22Rv1 (cell line): ENCODE measurements at regions not wholly inside any gene's neighbourhood (a gene's known extent, or its start where the extent isn't known, plus 50 kb on each side); places are given as distances from the start of the nearest gene placed in this dataset.

Experiments
- H3K27ac ChIP-seq: fragments of 450-650 bp; 2 replicates; pipeline ENCODE4 v1.5.1; 2017
- ZFX ChIP-seq: fragments of 450-650 bp; IDR thresholded peaks from 2 replicates; pipeline ENCODE4 v1.6.1; 2017; ENCODE audit warnings: antibody characterized with exemption, borderline replicate concordance
- TF ChIP-seq, protein P1 (sequence below): fragments of 450-650 bp; IDR thresholded peaks from 2 replicates; pipeline ENCODE4 v1.5.1; 2017; ENCODE audit warnings: mild to moderate bottlenecking

DNA sequence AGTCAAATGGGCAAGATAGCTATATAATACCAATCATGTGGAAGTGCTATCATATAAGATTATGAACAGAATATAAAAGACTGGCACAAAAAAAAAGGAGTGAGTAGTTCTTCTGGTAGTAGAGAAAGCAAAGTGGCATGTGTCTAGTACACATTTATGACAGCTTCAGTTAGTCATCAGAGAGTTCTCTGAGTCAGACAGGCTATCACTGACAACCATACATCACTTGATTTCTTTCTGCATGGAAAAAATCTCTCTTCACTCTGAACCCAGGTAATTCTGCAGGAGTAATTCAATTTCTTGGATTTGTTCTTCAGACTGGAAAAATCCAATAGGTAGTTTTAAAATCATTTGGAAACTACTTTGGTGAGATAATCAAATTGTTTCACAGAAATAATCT is 286.8 kb upstream of the ANO3 start:
- no peak for TF ChIP-seq ZFX
- TF ChIP-seq, protein P1, sequence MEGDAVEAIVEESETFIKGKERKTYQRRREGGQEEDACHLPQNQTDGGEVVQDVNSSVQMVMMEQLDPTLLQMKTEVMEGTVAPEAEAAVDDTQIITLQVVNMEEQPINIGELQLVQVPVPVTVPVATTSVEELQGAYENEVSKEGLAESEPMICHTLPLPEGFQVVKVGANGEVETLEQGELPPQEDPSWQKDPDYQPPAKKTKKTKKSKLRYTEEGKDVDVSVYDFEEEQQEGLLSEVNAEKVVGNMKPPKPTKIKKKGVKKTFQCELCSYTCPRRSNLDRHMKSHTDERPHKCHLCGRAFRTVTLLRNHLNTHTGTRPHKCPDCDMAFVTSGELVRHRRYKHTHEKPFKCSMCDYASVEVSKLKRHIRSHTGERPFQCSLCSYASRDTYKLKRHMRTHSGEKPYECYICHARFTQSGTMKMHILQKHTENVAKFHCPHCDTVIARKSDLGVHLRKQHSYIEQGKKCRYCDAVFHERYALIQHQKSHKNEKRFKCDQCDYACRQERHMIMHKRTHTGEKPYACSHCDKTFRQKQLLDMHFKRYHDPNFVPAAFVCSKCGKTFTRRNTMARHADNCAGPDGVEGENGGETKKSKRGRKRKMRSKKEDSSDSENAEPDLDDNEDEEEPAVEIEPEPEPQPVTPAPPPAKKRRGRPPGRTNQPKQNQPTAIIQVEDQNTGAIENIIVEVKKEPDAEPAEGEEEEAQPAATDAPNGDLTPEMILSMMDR = no peak
- H3K27ac ChIP-seq = no peak overlapping the region

DNA sequence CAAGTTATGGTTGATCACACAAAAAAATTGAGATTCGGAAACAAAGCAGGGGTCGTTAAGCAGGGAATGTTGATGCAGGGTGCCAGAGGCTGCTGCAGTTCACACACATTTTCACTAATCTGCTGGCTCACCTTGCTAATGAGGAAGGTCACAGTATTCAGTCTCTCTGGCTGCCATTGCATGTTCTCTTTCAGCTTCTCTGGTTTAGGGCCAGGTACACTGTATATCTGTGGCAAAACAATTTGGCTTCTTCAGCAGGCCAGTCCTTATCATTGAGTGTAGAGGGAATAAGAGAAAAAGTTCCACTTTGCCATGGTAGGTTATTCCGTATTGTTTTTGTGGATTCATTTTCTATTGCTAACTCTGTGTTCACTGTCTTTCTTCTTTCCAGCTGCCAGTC is 283.7 kb upstream of the ANO3 start:
- H3K27ac ChIP-seq = no peak overlapping the region
- TF ChIP-seq ZFX = no peak
- TF ChIP-seq, protein P1 = no peak

DNA sequence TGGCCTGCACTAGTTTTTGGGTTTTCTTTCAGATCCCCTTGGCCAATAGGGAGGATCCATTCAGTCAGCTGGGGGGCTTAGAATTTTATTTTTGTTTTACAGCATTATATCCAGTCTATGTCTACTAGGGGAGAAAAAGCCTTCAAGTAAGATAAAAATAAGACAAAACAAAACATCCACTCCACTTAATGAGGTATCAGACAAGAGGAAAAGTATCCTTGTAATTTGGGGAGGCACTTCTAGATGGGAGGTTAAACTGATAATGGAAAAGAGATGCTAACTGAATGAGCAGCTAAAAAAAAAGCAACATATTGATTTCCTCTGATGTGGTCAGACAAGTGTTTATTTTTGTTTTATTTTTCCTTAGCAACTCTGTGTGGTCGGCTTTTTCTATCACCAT is 278.0 kb upstream of the ANO3 start:
- TF ChIP-seq, protein P1 = no peak
- no peak for TF ChIP-seq ZFX
- no peak overlapping the region for H3K27ac ChIP-seq

DNA sequence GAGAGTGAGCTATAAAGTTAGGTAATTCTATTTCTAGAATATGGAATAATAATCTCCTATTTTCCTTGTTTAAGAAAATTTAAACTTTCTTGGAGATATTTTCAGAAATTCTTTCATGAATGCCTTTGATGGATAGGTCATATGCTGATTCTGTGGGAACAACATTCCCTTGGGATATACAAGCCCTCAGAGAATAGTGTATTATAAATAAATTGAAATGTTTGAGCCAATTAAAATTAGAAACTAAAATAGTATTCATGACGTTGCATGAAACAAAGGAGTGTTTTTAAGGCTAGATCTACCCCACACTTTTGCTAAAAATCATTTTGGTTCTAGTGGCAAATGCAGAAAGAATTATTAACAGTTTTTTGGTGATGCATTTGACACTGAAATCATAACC is 269.3 kb upstream of the ANO3 start:
- no peak for TF ChIP-seq ZFX
- TF ChIP-seq, protein P1 = no peak
- no peak overlapping the region for H3K27ac ChIP-seq

DNA sequence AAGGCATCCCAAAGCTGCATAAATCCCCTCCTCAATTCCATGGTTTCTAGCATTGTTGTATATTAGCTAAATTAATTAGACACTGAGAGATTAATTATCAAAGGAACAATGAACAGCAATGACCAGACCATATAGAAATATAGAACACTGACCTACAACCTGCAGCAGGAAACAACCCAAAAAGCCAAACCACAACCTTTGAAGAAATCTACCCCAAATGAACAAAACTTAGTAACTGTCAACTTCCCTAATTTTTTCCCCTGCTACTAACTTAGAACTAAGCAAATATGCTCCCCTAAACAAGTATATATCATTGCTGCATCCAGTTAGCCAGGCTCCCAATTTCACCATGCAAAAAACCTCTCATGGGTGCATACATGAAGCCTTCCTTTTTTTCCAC is 268.0 kb upstream of the ANO3 start:
- TF ChIP-seq, protein P1 = no peak
- TF ChIP-seq ZFX = no peak
- peak overlapping the region; percentile 14; the same call in 1 of the 2 replicates for H3K27ac ChIP-seq

DNA sequence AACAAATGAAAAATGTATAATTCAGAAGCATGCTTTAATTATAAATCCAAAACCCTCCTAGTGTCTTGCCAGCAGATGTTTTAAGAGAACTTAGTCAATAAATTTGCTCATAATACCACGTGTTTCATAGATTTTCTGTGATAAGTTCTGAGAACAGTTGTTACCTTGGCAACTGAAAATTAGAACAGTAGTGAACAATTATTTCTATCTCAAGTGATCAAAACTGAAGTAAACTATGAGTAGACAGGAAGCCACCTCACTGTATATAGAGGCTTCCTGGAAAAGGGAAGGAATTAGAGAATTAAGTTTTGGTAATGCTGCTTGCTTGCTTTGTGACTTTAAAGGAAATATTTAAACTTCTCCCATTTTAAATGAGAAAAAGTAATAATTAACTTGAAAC is 266.0 kb upstream of the ANO3 start:
- no peak overlapping the region for H3K27ac ChIP-seq
- TF ChIP-seq ZFX = no peak
- TF ChIP-seq, protein P1 = no peak

DNA sequence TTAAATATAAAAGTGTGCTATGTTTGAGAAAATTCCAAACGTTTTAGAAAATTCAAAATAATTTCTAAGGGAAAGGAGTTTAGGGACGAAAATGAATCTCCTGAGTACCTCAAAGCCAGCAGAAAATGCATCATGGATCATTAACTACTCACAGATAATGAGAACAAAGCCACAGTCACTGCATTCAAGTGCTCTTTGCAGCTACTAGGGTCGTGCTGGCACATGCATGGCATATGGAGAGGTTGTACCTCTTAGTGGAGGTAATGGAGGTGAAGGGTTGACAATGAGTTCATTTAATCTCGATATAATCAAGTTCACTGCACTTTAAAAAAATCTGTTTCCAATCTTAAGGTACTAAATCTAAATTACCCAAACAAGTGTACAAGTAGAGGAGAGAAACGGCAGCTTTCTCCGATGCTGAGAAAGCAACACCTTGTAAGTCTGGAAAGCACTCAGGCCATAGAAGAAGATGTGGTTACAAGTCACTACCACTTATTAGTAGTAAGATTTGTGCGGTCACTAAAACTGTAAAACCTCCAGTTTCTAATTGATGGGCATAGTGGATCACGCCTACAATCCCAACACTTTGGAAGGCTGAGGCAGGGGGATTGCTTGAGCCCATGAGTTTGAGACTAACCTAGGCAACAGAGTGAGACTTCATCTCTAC is 261.1 kb upstream of the ANO3 start:
- H3K27ac ChIP-seq = no peak overlapping the region
- TF ChIP-seq, protein P1 = no peak
- TF ChIP-seq ZFX = no peak
